C4-2B (cell line): ENCODE measurements at regions not wholly inside any gene's neighbourhood (a gene's known extent, or its start where the extent isn't known, plus 50 kb on each side); places are given as distances from the start of the nearest gene placed in this dataset.

ENCODE experiments used
- H3K27ac ChIP-seq: fragments of 450-650 bp; 2 replicates; pipeline ENCODE4 v1.5.1; 2017
- CTCF ChIP-seq: fragments of 450-650 bp; conservative IDR thresholded peaks from 2 replicates; pipeline ENCODE4 v1.5.1; 2017; ENCODE audit warnings: mild to moderate bottlenecking
- ZFX ChIP-seq: fragments of 450-650 bp; IDR thresholded peaks from 2 replicates; pipeline ENCODE4 v1.6.1; 2017

DNA sequence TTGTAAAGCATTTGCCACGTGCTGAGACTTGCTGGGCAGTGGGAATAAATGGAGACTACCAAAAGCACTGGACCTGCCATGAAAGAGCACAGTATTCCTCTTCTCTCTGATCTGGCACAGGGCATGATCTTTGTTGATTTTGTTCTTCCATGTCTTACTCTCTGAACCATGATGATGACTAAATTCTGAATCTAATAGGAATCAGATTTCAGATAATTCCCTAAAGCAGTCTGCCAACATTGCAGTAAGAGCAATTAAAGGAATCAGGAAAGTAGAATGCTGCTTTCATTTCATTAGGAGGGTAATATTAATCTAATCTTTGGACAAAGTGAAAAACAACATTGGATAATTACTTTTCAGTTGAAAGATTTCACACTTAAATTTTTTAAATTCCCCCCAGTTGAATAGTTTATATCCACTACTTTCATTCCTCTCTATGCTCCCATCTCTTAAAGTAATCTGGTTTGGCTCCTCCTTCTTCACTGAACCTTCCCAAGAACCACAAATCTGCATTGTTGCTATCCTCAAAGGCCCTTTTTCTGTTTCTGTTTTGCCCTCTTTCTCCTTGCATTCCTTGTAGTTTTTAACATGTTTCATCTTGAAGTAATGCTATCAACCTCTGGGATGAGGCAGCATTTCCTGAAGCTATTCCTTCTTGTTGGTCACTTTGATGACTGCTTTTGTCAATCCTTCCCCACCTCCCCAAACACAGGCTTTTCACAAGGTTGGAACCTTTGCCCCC, 243.2 kb upstream of the TENT5A start:
- no peak for TF ChIP-seq CTCF
- no peak for TF ChIP-seq ZFX
- H3K27ac ChIP-seq: no peak overlapping the region

GRCh38 chr6:81988871-81989270, 236.4 kb upstream of the TENT5A start:
- no peak overlapping the region for H3K27ac ChIP-seq
- TF ChIP-seq ZFX: no peak
- no peak for TF ChIP-seq CTCF

DNA sequence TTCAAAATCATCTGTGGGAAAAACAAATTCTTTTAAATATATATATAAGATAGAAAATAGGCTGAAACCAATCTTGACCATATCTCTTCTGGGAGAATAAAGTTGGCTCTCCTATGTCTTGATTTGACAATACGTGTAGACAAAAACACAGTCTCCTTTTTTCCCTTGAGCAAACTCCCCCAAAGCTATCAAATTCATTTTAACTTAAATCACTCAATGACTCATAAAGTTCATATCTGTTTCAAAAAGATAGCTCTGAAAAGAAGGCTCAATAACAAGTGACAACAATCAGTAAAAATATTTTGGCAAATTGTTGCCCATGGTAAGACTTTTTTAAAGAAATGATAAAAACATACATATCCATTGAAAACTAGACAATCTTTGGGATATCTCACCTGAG, 236.0 kb upstream of the TENT5A start:
- H3K27ac ChIP-seq: no peak overlapping the region
- no peak for TF ChIP-seq CTCF
- TF ChIP-seq ZFX: no peak

DNA sequence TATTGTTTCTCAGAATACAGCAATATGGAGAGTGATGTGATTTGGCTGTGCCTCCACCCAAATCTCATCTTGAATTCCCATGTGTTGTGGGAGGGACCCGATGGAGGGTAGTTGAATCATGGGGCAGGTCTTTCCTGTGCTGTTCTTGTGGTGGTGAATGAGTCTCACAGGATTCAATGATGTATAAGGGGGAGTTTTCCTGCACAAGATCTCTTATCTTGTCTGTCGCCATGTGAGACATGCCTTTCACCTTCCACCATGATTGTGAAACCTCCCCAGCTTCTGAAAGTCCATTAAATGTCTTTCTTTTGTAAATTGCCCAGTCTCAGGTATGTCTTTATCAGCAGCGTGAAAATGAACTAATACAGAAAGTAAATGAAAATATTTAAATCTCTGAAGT, 234.8 kb upstream of the TENT5A start:
- TF ChIP-seq ZFX: no peak
- TF ChIP-seq CTCF: no peak
- H3K27ac ChIP-seq: no peak overlapping the region

GRCh38 chr6:81985191-81985590, 232.7 kb upstream of the TENT5A start:
- TF ChIP-seq ZFX (no peak), CTCF (no peak)
- H3K27ac ChIP-seq: no peak overlapping the region

DNA sequence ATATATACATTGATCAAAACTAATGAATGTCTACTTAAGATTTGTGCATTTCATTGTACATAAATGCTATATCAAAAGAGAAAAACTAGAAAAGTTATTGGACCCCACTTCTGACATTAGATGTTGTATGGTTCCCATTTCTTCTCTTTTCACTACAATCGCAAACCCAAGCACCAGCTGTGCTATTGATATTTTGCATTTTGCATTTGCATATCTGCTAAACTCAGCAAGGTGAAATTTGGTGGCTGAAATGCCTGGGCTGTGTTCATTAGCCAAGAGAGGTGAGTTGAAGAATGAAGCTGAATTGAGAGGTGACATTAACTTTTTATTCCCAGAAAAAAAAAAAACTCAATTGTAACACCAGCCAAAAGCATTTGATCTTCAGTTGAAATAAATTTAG, 232.1 kb upstream of the TENT5A start:
- H3K27ac ChIP-seq: no peak overlapping the region

GRCh38 chr6:81981812-81982211, 229.3 kb upstream of the TENT5A start:
- H3K27ac ChIP-seq: no peak overlapping the region

More for the DNA sequence above, 232.1 kb upstream of the TENT5A start:
- TF ChIP-seq ZFX (no peak), CTCF (no peak)

More at GRCh38 chr6:81981812-81982211, 229.3 kb upstream of the TENT5A start:
- TF ChIP-seq ZFX (no peak), CTCF (no peak)
